ENCODE measurements at regions not wholly inside any gene's neighbourhood (a gene's known extent, or its start where the extent isn't known, plus 50 kb on each side); places are given as distances from the start of the nearest gene placed in this dataset.

DNA sequence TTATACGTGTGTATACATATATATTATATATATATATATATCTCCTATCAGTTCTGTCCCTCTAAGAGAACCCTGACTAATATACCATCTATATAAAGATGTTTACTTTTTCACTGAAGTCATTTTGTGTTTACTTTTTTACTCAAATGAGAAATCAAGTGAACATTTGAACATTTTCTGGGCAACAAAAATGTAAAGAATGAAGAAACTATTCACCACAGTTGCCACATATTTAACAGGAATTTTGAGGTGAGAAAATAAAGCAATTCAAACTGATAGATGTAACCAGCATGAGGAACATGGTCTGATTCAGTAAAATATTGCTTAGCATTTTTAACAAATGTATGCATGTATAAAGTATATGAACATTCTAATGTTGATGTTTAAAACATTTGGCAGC lies 299.2 kb upstream of the KLHL1 start:
- Histone ChIP-seq H3K27ac (ENCODE audit: low read depth) (no peak overlapping the region), H3K36me3 (ENCODE audit: insufficient read depth) (no peaks in the 10 kb centered on the region), H3K4me1 (ENCODE audit: insufficient read depth) (no peaks in the 10 kb centered on the region), H3K4me3 (ENCODE audit: low read depth, low read length) (no peak overlapping the region)
- 80% methylated on average over 1 of the region's 1 CpG for WGBS
- DNase-seq (ENCODE audit: extremely low spot score): no peak

- H3K4me1 ChIP-seq (ENCODE audit: insufficient read depth): no peaks in the 10 kb centered on the region
- H3K4me3 ChIP-seq (ENCODE audit: low read depth, low read length): no peak overlapping the region
- DNase-seq (ENCODE audit: extremely low spot score): no peak
- WGBS: 80% methylated on average over 4 of the region's 4 CpGs
- no peak overlapping the region for H3K27ac ChIP-seq (ENCODE audit: low read depth)
- no peaks in the 10 kb centered on the region for H3K36me3 ChIP-seq (ENCODE audit: insufficient read depth)
Observed at GRCh38 chr13:70405266-70405665, 297.0 kb upstream of the KLHL1 start.

DNA sequence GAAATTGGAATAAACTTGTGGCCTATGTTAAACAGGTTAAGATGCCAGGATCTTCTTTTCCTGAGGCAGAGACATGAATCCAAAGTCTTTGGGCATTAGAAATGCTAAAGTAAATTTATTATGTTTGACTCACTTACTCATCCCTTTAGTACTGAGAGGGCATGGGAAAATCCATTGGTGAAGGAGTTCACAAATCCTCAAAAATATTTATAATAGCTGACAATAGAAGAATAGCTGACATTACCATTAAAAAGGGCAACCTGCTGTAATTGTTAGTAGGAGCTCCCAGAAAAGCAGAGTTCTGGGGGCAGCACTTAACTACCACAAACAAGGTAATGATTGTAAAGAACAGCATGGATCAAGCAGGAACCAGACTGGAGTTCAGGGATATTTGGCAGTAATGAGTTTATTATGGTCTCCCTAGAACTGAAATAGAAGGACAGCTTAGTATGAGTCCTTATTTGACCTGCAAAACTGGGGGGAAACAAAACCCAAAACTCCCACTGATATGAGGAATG lies 285.8 kb upstream of the KLHL1 start:
- DNase-seq (ENCODE audit: extremely low spot score): no peak
- H3K4me3 ChIP-seq (ENCODE audit: low read depth, low read length): no peak overlapping the region
- H3K4me1 ChIP-seq (ENCODE audit: insufficient read depth): no peaks in the 10 kb centered on the region
- no peaks in the 10 kb centered on the region for H3K36me3 ChIP-seq (ENCODE audit: insufficient read depth)
- H3K27ac ChIP-seq (ENCODE audit: low read depth): no peak overlapping the region

- no peaks in the 10 kb centered on the region for H3K36me3 ChIP-seq (ENCODE audit: insufficient read depth)
- no peaks in the 10 kb centered on the region for H3K4me1 ChIP-seq (ENCODE audit: insufficient read depth)
- H3K4me3 ChIP-seq (ENCODE audit: low read depth, low read length): no peak overlapping the region
- no peak overlapping the region for H3K27ac ChIP-seq (ENCODE audit: low read depth)
- no peak for DNase-seq (ENCODE audit: extremely low spot score)
- 45% methylated on average over 3 of the region's 3 CpGs for WGBS
Observed at GRCh38 chr13:70391678-70392077, 283.4 kb upstream of the KLHL1 start.

GRCh38 chr13:70390968-70391367 lies 282.7 kb upstream of the KLHL1 start:
- 65% methylated on average over 3 of the region's 3 CpGs for WGBS
- no peak for DNase-seq (ENCODE audit: extremely low spot score)
- no peak overlapping the region for H3K27ac ChIP-seq (ENCODE audit: low read depth)

DNA sequence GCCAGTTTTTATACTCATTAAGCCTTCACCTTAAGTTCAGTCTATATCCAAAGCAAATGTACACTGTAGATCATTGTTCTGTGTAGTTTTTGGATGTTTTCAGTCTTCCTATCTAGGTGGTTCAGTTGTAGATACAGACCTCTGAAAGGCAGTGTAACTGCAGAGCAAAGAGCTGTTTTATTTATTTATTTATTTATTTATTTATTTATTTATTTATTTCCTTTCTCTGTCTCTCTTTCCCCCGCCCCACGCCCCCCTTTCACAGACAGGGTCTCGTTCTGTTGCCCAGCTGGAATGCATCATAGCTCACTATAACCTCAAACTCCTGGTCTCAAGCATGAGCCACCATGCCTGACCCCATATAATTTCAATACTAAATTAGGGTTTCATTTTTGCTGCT lies 281.8 kb upstream of the KLHL1 start:
- Histone ChIP-seq H3K4me3 (ENCODE audit: low read depth, low read length) (no peak overlapping the region), H3K27ac (ENCODE audit: low read depth) (no peak overlapping the region), H3K4me1 (ENCODE audit: insufficient read depth) (no peaks in the 10 kb centered on the region), H3K36me3 (ENCODE audit: insufficient read depth) (no peaks in the 10 kb centered on the region)
- DNase-seq (ENCODE audit: extremely low spot score): no peak
- 79% methylated on average over 3 of the region's 3 CpGs for WGBS

More at GRCh38 chr13:70390968-70391367, 282.7 kb upstream of the KLHL1 start:
- H3K36me3 ChIP-seq (ENCODE audit: insufficient read depth): no peaks in the 10 kb centered on the region
- H3K4me3 ChIP-seq (ENCODE audit: low read depth, low read length): no peak overlapping the region
- H3K4me1 ChIP-seq (ENCODE audit: insufficient read depth): no peaks in the 10 kb centered on the region

DNA sequence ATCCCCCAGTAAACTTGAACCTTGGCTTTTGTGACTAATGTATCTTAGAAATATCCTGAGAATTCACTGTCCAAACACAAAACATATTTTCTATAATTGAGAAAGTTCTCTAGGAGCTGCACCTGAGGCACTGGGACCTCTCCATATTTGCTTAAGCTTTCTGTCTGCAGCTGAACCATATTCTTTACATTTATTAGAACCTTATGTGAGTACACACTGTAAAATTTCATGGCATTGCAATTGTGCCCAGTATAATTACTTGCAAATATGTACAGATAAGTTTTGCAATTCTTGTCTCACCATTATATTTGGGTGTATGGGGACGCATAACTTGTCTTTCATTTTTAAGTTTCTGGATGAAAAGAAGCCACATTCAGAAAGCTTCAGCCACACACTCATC lies 280.7 kb upstream of the KLHL1 start:
- WGBS: 84% methylated on average over 1 of the region's 1 CpG
- DNase-seq (ENCODE audit: extremely low spot score): no peak
- no peaks in the 10 kb centered on the region for H3K4me1 ChIP-seq (ENCODE audit: insufficient read depth)
- no peak overlapping the region for H3K4me3 ChIP-seq (ENCODE audit: low read depth, low read length)
- H3K36me3 ChIP-seq (ENCODE audit: insufficient read depth): no peaks in the 10 kb centered on the region
- no peak overlapping the region for H3K27ac ChIP-seq (ENCODE audit: low read depth)

DNA sequence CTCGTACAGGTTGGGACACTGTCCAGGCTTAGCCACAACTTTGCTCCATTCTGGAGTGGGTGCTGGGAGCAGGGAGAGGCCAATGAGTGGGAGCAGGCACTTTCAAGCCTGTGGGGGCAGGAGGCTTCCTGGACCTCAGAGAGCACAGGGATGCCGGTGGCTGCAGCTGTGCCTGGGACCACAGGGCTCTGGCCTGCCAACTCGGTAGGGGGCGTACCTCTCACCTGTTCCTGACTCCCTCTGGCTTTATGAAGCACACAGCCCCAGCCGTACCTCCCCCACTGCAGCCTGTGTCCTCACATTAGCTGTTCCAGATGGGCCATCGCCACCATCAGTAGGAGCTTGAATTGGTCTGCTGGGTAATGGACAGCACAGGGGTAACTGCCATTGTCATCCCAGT lies 278.7 kb upstream of the KLHL1 start:
- H3K4me3 ChIP-seq (ENCODE audit: low read depth, low read length): no peak overlapping the region
- no peak for DNase-seq (ENCODE audit: extremely low spot score)
- WGBS: 95% methylated on average over 6 of the region's 6 CpGs
- H3K4me1 ChIP-seq (ENCODE audit: insufficient read depth): no peaks in the 10 kb centered on the region
- no peaks in the 10 kb centered on the region for H3K36me3 ChIP-seq (ENCODE audit: insufficient read depth)
- no peak overlapping the region for H3K27ac ChIP-seq (ENCODE audit: low read depth)

DNA sequence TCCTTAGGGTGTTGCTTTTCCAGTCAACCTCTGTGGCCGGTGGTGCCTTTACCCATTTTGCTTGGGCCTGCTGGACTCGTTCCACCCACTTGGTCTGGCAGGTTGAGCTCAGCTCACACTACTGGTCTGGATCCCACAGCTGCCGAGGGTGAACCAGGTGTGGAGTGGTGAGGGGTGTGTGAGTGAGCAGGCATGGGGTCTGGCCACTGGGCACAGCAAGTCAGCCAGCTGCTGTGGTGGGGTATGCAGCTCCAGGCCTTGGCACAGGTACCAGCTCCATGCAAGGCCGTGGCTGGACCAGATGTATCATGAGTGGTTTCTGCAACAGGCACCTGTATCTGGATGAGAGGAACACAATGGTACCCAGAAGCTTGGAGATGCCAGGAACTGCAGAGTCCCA lies 277.6 kb upstream of the KLHL1 start:
- DNase-seq (ENCODE audit: extremely low spot score): no peak
- H3K4me1 ChIP-seq (ENCODE audit: insufficient read depth): no peaks in the 10 kb centered on the region
- 94% methylated on average over 4 of the region's 4 CpGs for WGBS
- H3K36me3 ChIP-seq (ENCODE audit: insufficient read depth): no peaks in the 10 kb centered on the region
- H3K4me3 ChIP-seq (ENCODE audit: low read depth, low read length): no peak overlapping the region
- H3K27ac ChIP-seq (ENCODE audit: low read depth): no peak overlapping the region

DNA sequence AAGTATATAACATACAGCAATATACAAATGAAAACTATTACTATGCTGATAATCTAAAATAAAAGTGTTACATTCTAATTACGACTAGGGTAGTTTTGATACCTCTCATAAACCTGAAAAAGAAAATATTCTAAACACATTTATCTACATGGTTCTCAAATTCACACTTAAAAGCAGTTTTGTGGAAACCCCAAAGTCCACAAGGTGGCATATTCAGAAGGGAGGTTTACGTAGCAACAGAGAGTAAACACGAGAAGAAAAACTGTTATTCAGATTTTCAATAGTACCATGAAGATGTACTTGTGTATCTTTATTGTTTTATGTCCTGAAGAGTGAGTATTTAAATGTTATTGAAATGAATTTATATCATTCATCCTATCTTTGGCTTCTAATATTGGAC lies 275.9 kb upstream of the KLHL1 start:
- no peaks in the 10 kb centered on the region for H3K4me1 ChIP-seq (ENCODE audit: insufficient read depth)
- H3K4me3 ChIP-seq (ENCODE audit: low read depth, low read length): no peak overlapping the region
- no peaks in the 10 kb centered on the region for H3K36me3 ChIP-seq (ENCODE audit: insufficient read depth)
- H3K27ac ChIP-seq (ENCODE audit: low read depth): no peak overlapping the region
- no peak for DNase-seq (ENCODE audit: extremely low spot score)
- 83% methylated on average over 3 of the region's 3 CpGs for WGBS

GRCh38 chr13:70380809-70381208 lies 272.6 kb upstream of the KLHL1 start:
- H3K27ac ChIP-seq (ENCODE audit: low read depth): no peak overlapping the region
- WGBS: 58% methylated on average over 2 of the region's 2 CpGs
- no peaks in the 10 kb centered on the region for H3K4me1 ChIP-seq (ENCODE audit: insufficient read depth)
- no peaks in the 10 kb centered on the region for H3K36me3 ChIP-seq (ENCODE audit: insufficient read depth)
- no peak for DNase-seq (ENCODE audit: extremely low spot score)
- no peak overlapping the region for H3K4me3 ChIP-seq (ENCODE audit: low read depth, low read length)

DNA sequence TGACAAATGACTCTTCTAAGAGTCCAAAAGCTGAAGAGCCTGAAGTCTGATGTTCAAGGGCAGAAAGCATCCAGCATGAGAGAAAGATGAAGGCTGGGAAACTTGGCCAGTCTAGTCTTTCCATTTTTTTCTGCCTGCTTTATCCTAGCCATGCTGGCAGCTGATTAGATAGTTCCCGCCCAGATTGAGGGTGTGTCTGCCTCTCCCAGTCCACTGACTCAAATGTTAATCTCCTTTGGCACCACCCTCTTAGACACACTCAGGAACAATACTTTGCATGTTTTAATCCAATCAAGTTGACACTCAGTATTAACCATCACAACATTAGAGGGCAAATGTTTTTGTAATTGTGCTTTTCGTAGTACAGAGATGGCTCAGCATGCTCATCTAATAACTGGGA lies 267.5 kb upstream of the KLHL1 start:
- Histone ChIP-seq H3K36me3 (ENCODE audit: insufficient read depth) (no peaks in the 10 kb centered on the region), H3K4me3 (ENCODE audit: low read depth, low read length) (no peak overlapping the region), H3K27ac (ENCODE audit: low read depth) (no peak overlapping the region), H3K4me1 (ENCODE audit: insufficient read depth) (no peaks in the 10 kb centered on the region)
- no peak for DNase-seq (ENCODE audit: extremely low spot score)
- 74% methylated on average over 2 of the region's 2 CpGs for WGBS

- Histone ChIP-seq H3K4me1 (ENCODE audit: insufficient read depth) (no peaks in the 10 kb centered on the region), H3K4me3 (ENCODE audit: low read depth, low read length) (no peak overlapping the region), H3K27ac (ENCODE audit: low read depth) (no peak overlapping the region), H3K36me3 (ENCODE audit: insufficient read depth) (no peaks in the 10 kb centered on the region)
- 60% methylated on average over 6 of the region's 6 CpGs for WGBS
- no peak for DNase-seq (ENCODE audit: extremely low spot score)
Observed at GRCh38 chr13:70370924-70371323, 262.7 kb upstream of the KLHL1 start.

GRCh38 chr13:70366720-70367119 lies 258.5 kb upstream of the KLHL1 start:
- no peak overlapping the region for H3K4me3 ChIP-seq (ENCODE audit: low read depth, low read length)
- H3K27ac ChIP-seq (ENCODE audit: low read depth): no peak overlapping the region
- WGBS: 84% methylated on average over 4 of the region's 4 CpGs
- no peak for DNase-seq (ENCODE audit: extremely low spot score)
- H3K36me3 ChIP-seq (ENCODE audit: insufficient read depth): no peaks in the 10 kb centered on the region
- H3K4me1 ChIP-seq (ENCODE audit: insufficient read depth): no peaks in the 10 kb centered on the region

DNA sequence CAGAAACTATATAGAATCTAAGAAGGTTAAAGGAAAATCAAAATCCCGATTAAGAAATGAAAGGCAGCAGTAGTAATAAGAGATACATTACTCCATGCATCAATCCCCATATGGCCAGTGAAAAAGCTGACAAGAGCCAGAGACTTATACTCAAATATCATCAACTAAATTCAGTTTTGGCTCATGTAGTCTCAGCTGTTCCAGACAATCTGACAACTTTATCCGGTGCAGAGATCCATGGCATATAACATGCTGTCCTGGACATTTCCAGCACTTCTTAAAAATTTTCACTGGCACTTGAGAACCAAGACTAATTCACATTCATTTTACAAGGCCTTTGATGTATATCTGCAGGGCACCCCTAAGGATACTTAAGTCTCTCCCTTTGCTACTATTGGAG lies 255.7 kb upstream of the KLHL1 start:
- H3K27ac ChIP-seq (ENCODE audit: low read depth): no peak overlapping the region
- no peaks in the 10 kb centered on the region for H3K4me1 ChIP-seq (ENCODE audit: insufficient read depth)
- 33% methylated on average over 2 of the region's 2 CpGs for WGBS
- DNase-seq (ENCODE audit: extremely low spot score): no peak
- H3K36me3 ChIP-seq (ENCODE audit: insufficient read depth): no peaks in the 10 kb centered on the region
- H3K4me3 ChIP-seq (ENCODE audit: low read depth, low read length): no peak overlapping the region
